ENCODE measurements at regions not wholly inside any gene's neighbourhood (a gene's known extent, or its start where the extent isn't known, plus 50 kb on each side); places are given as distances from the start of the nearest gene placed in this dataset.

Small RNA genes in the stretch of these regions (small RNA-seq; reads per million reads assigned to genes)
- 0 reads per million in 4 donors for gene AL133173.2

Measured in spleen (tissue), 4 donors.